HepG2 (cell line): ENCODE measurements at regions not wholly inside any gene's neighbourhood (a gene's known extent, or its start where the extent isn't known, plus 50 kb on each side); places are given as distances from the start of the nearest gene placed in this dataset.
"Not testable (repeated sequence)": the region's sequence is repeated elsewhere in the genome, so short reads cannot be mapped to it uniquely, and the experiment has no call there.

Source experiments
- ATAC-seq: fragments of 200-7000 bp; cut with Tn5 transposase; 3 replicates; pipeline ENCODE4 v1.9.1; 2020; ENCODE audit warnings: mild to moderate bottlenecking, moderate library complexity
- BruUV-seq: library from RNA; stranded (reverse); fragments of 400-500 nt; replicated peaks from 2 replicates; lab custom pipeline; 2021; lab: Mats Ljungman, UMichigan
- CTCF ChIA-PET: fragments of 300-600 bp; formaldehyde crosslinking; extraction: SDS; loops from one replicate; lab custom pipeline; 2021; ENCODE audit warnings: low total read pairs, inconsistent platforms, low intra/inter-chr PET ratio; lab: Yijun Ruan, JAX
- POLR2A ChIA-PET: fragments of 350-600 bp; sonication (Branson Sonifier 250); formaldehyde crosslinking; loops from one replicate; lab custom pipeline; 2020; ENCODE audit warnings: antibody characterized with exemption, inconsistent platforms; lab: Yijun Ruan, JAX
- DNase-seq: peaks from one replicate; pipeline ENCODE4 v3.0.0-alpha.2; 2015; ENCODE audit warnings: low spot score
- FAIRE-seq: peaks from 3 replicates; lab custom pipeline; 2011; peaks lifted over from hg19 to GRCh38; lab: Jason Lieb, UNC
- H2AFZ ChIP-seq: one replicate; pipeline ENCODE4 v1.6.1; 2011; ENCODE audit warnings: low read length, inconsistent platforms
- H3K27ac ChIP-seq: fragments of 300-600 bp; 3 replicates; pipeline ENCODE4 v1.8.0; 2011; ENCODE audit warnings: mixed run types, mild to moderate bottlenecking, mixed read lengths, low read length, inconsistent platforms; ENCODE audit not compliant: insufficient read depth; ENCODE audit errors: extremely low read length
- H3K27me3 ChIP-seq, 2 experiments: fragments of 200-600 bp in 1 of 2; 2 replicates in 1 of 2; 3 replicates in 1 of 2; pipeline versions ENCODE4 v1.6.0 to v1.8.0; 2011; ENCODE audit warnings: low read length in 2 of 2, mild to moderate bottlenecking in 2 of 2, moderate library complexity in 2 of 2, inconsistent platforms in 1 of 2; ENCODE audit not compliant: insufficient read depth in 2 of 2, control insufficient read depth in 1 of 2
- H3K36me3 ChIP-seq, 2 experiments: fragments of 200-600 bp in 1 of 2; replicated peaks in 1 of 2; 2 replicates in 1 of 2; 3 replicates in 1 of 2; pipeline versions ENCODE4 v1.5.1 to v1.8.0; 2011; ENCODE audit warnings: low read length in 2 of 2, inconsistent platforms in 1 of 2; ENCODE audit not compliant: insufficient read depth in 2 of 2, control insufficient read depth in 1 of 2
- H3K4me1 ChIP-seq: 2 replicates; pipeline ENCODE4 v1.5.1; 2012; ENCODE audit warnings: low read length, inconsistent platforms; ENCODE audit not compliant: insufficient read depth
- H3K4me2 ChIP-seq: 2 replicates; pipeline ENCODE4 v1.6.0; 2011; ENCODE audit warnings: low read depth, low read length, inconsistent platforms
- H3K4me3 ChIP-seq, 3 experiments: fragments of 200-600 bp in 1 of 3; sonication (generic), shearing (Covaris generic) in 1 of 3; replicated peaks in 1 of 3; 2 replicates each; pipeline ENCODE4 v1.5.1; 2011 to 2016; ENCODE audit warnings: low read length in 3 of 3, inconsistent platforms in 2 of 3, low read depth in 2 of 3, mild to moderate bottlenecking in 2 of 3, control low read depth in 1 of 3, mixed read lengths in 1 of 3; ENCODE audit not compliant: insufficient read depth in 1 of 3
- H3K79me2 ChIP-seq: one replicate; pipeline ENCODE4 v1.6.1; 2011; ENCODE audit warnings: low read length, inconsistent platforms; ENCODE audit not compliant: insufficient read depth
- H3K9ac ChIP-seq: 2 replicates; pipeline ENCODE4 v1.6.0; 2011; ENCODE audit warnings: mild to moderate bottlenecking, low read depth, low read length, inconsistent platforms; ENCODE audit not compliant: insufficient read depth
- H3K9me3 ChIP-seq: 2 replicates; pipeline ENCODE4 v1.5.1; 2012; ENCODE audit warnings: mild to moderate bottlenecking, low read length
- H4K20me1 ChIP-seq: 2 replicates; pipeline ENCODE4 v1.6.0; 2011; ENCODE audit warnings: inconsistent platforms, mild to moderate bottlenecking, low read length, moderate library complexity; ENCODE audit not compliant: insufficient read depth
- CTCF ChIP-seq: sonication (generic); formaldehyde crosslinking; IDR thresholded peaks from 2 replicates; pipeline ENCODE4 v1.5.0; 2020; ENCODE audit warnings: mild to moderate bottlenecking, missing genetic modification reagents, moderate library complexity
- DMAP1 ChIP-seq: IDR thresholded peaks from 2 replicates; pipeline ENCODE4 v1.6.1; 2016
- GPN1 ChIP-seq: sonication (generic); formaldehyde crosslinking; IDR thresholded peaks from 2 replicates; pipeline ENCODE4 v1.5.1; 2020; ENCODE audit warnings: missing genetic modification reagents, borderline replicate concordance
- HMGXB3 ChIP-seq: sonication (generic); formaldehyde crosslinking; IDR thresholded peaks from 2 replicates; pipeline ENCODE4 v1.4.0; 2020; ENCODE audit warnings: missing genetic modification reagents, borderline replicate concordance
- HNF4A ChIP-seq: sonication (generic); formaldehyde crosslinking; IDR thresholded peaks from 2 replicates; pipeline ENCODE4 v1.4.0; 2020; ENCODE audit warnings: missing genetic modification reagents
- NFKBIZ ChIP-seq: IDR thresholded peaks from 2 replicates; pipeline ENCODE4 v1.6.1; 2018; ENCODE audit warnings: missing genetic modification reagents, missing compliant biosample characterization
- ZNF24 ChIP-seq: fragments of 450-650 bp; IDR thresholded peaks from 2 replicates; pipeline ENCODE4 v1.6.1; 2017; ENCODE audit warnings: antibody characterized with exemption, mild to moderate bottlenecking
- ZNF281 ChIP-seq: sonication (generic); formaldehyde crosslinking; IDR thresholded peaks from 2 replicates; pipeline ENCODE4 v1.4.0; 2020; ENCODE audit warnings: missing genetic modification reagents, borderline replicate concordance
- ZNF326 ChIP-seq: sonication (generic); formaldehyde crosslinking; IDR thresholded peaks from 2 replicates; pipeline ENCODE4 v1.4.0; 2020; ENCODE audit warnings: missing genetic modification reagents, borderline replicate concordance
- WGBS: methylation state at CpG from one replicate; pipeline ENCODE4 v1.1.6; 2017; ENCODE audit warnings: low lambda C conversion rate; 5-methylcytosine and 5-hydroxymethylcytosine counted together
- in situ Hi-C: cut with HindIII; loops from 2 replicates; pipeline ENCODE4 v1.10.0; 2017; ENCODE audit warnings: low pct_unique_long_range_greater_than_20kb; ENCODE audit not compliant: extremely low pct_ligation_motif_present
- intact Hi-C: fragments of 100-400 bp; cut with micrococcal nuclease; formaldehyde crosslinking; loops from one replicate; pipeline ENCODE4 v1.10.0; 2022; ENCODE audit not compliant: unreplicated experiment

- TF ChIP-seq HMGXB3 (CRISPR knock-in tag): no peak
- no peak for TF ChIP-seq DMAP1 (CRISPR knock-in tag)
- TF ChIP-seq GPN1: no peak
- TF ChIP-seq NFKBIZ (CRISPR knock-in tag): no peak
- TF ChIP-seq ZNF24: no peak
- no peak for TF ChIP-seq CTCF (CRISPR knock-in tag)
- TF ChIP-seq ZNF326: no peak
Observed at GRCh38 chrY:20025676-20026075, 281.1 kb upstream of the KDM5D start (continued).

GRCh38 chrY:19993410-19993809 is 248.9 kb upstream of the KDM5D start:
- H3K4me3 ChIP-seq, CTCF ChIA-PET, DNase-seq, in situ Hi-C loops, H4K20me1 ChIP-seq, H3K4me1 ChIP-seq, ATAC-seq, H3K36me3 ChIP-seq, H3K27ac ChIP-seq, H3K27me3 ChIP-seq, POLR2A ChIA-PET, H3K9ac ChIP-seq, FAIRE-seq, H2AFZ ChIP-seq, H3K4me2 ChIP-seq, intact Hi-C loops, H3K9me3 ChIP-seq, H3K79me2 ChIP-seq, BruUV-seq: not testable (repeated sequence)
- peak; percentile 36; the same call in 1 of the 2 replicates for TF ChIP-seq ZNF281 (CRISPR knock-in tag)
- peak; percentile 42; the same call in 1 of the 2 replicates for TF ChIP-seq HNF4A
- 4% methylated on average over 3 of the region's 6 CpGs for WGBS
